Adrenal gland (tissue), 9 donors: ENCODE measurements at regions not wholly inside any gene's neighbourhood (a gene's known extent, or its start where the extent isn't known, plus 50 kb on each side); places are given as distances from the start of the nearest gene placed in this dataset.
A peak's percentile ranks its signal among the peaks of the same experiment; 100 is the strongest.

Experiments
- DNase-seq, 7 donors: peaks; one replicate each; pipeline ENCODE4 v3.0.0-alpha.2; 2019 to 2020
- H3K27ac ChIP-seq, 5 donors: fragments of 200-600 bp; sonication (generic) in 4 of 5; 1 replicate in 3 of 5; 2 replicates in 2 of 5; pipeline versions ENCODE4 v1.5.1 to v1.8.0; 2016 to 2020; ENCODE audit warnings: mild to moderate bottlenecking in 1 of 5
- H3K27me3 ChIP-seq: fragments of 200-600 bp; 2 replicates; pipeline ENCODE4 v1.8.0; 2021
- H3K36me3 ChIP-seq, 2 donors: fragments of 200-600 bp; replicated peaks in 1 of 2; 1 replicate in 1 of 2; 2 replicates in 1 of 2; pipeline versions ENCODE4 v1.5.1 to v1.8.0; 2018 to 2022
- H3K4me1 ChIP-seq, 2 donors: fragments of 200-600 bp; replicated peaks in 1 of 2; 1 replicate in 1 of 2; 2 replicates in 1 of 2; pipeline versions ENCODE4 v1.5.1 to v1.8.0; 2018 to 2021
- H3K4me3 ChIP-seq, 4 donors: fragments of 200-600 bp; sonication (generic) in 3 of 4; one replicate each; pipeline ENCODE4 v1.5.1; 2016 to 2018
- H3K9me3 ChIP-seq, 3 donors: fragments of 200-600 bp; sonication (generic) in 1 of 3; replicated peaks in 1 of 3; 1 replicate in 2 of 3; 2 replicates in 1 of 3; pipeline versions ENCODE4 v1.5.1 to v1.8.0; 2016 to 2021
- POLR2A ChIP-seq, 2 donors: fragments of 450-650 bp; IDR thresholded peaks; one replicate each; pipeline ENCODE4 v1.6.1; 2017; ENCODE audit warnings: antibody characterized with exemption in 2 of 2, mild to moderate bottlenecking in 2 of 2, moderate library complexity in 1 of 2
- WGBS, 4 donors: extraction: QIAGEN DNeasy Blood & Tissue Kit in 2 of 4; methylation state at CpG; one replicate each; pipeline versions ENCODE4 v1.1.5 to v1.1.7; 2013 to 2017; 5-methylcytosine and 5-hydroxymethylcytosine counted together
- intact Hi-C, 2 donors: fragments of 100-400 bp; cut with DNase I; formaldehyde crosslinking; loops; one replicate each; pipeline versions ENCODE4 v1.14.1 to v1.15.0; 2022 to 2023
- TF ChIP-seq, protein P1 (sequence below), 6 experiments: fragments of 450-650 bp in 4 of 6; fragments of 200-600 bp in 2 of 6; sonication (generic) in 1 of 6; IDR thresholded peaks; 1 replicate in 5 of 6; 2 replicates in 1 of 6; pipeline versions ENCODE4 v1.5.1 to v1.8.0; 2016 to 2021; ENCODE audit warnings: antibody characterized with exemption in 6 of 6, mild to moderate bottlenecking in 2 of 6, moderate library complexity in 1 of 6
- donor health status: healthy with polysubstance abuse.
- donor health status: Bipolar disorder and iron deficiency.
- donor health status: DM: yes; HTN: yes; CAD: no.
- donor health status: DM: no; HTN: no; CAD: no.
- donor health status: DM: no; HTN: no; CAD: no.

DNA sequence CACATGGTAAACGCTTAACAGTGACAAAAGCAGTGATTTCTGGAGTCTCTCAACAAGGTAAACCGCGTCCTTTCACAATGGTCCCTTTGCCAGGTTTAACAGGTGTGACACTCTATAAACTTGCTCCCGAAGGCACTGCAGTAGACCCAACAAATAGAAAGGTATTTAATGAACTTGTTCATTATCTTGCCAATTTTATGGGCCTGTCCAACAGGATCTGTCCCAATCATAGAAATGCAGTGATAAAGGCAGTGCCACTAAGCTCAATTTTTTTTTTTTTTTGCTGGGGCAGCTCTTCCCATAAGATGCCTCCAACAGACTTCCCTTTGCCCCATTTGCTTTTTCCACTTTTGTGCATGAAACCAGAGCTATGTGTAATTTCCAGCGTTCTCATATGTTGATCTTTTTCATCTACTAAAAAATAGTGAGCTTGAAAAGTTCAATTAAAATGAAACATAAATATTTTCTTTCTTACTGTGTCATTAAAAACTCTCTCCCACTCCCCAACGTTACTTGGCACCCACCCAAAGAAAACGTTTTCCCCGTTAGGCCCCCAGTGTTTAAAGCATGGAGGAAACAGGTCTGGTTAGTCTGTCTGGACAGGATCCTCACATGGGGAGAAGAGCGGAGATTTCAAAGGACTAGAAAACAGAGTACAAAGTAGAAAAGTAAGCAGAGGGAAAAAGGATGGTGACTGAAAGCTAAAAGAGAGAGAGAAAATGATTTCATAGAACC, 80.9 kb upstream of the SPATA31D4 start:
- Histone ChIP-seq H3K4me1 (peaks cover 0 to under 1% of the 10 kb centered on the region in 2 donors), H3K9me3 (no peaks in the 10 kb centered on the region), H3K27me3 (no peaks in the 10 kb centered on the region), H3K36me3 (no peaks in the 10 kb centered on the region), H3K27ac (no peak overlapping the region), H3K4me3 (no peak overlapping the region)
- intact Hi-C loops: no loop called here
- WGBS, 4 donors: 62 to 68% (median 66%) methylated on average over 9 of the region's 9 CpGs
- no peak for DNase-seq
- TF ChIP-seq, protein P1, sequence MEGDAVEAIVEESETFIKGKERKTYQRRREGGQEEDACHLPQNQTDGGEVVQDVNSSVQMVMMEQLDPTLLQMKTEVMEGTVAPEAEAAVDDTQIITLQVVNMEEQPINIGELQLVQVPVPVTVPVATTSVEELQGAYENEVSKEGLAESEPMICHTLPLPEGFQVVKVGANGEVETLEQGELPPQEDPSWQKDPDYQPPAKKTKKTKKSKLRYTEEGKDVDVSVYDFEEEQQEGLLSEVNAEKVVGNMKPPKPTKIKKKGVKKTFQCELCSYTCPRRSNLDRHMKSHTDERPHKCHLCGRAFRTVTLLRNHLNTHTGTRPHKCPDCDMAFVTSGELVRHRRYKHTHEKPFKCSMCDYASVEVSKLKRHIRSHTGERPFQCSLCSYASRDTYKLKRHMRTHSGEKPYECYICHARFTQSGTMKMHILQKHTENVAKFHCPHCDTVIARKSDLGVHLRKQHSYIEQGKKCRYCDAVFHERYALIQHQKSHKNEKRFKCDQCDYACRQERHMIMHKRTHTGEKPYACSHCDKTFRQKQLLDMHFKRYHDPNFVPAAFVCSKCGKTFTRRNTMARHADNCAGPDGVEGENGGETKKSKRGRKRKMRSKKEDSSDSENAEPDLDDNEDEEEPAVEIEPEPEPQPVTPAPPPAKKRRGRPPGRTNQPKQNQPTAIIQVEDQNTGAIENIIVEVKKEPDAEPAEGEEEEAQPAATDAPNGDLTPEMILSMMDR (IDR thresholded peaks at IDR 0.05): no peak
- TF ChIP-seq POLR2A (IDR thresholded peaks at IDR 0.05): no peak

DNA sequence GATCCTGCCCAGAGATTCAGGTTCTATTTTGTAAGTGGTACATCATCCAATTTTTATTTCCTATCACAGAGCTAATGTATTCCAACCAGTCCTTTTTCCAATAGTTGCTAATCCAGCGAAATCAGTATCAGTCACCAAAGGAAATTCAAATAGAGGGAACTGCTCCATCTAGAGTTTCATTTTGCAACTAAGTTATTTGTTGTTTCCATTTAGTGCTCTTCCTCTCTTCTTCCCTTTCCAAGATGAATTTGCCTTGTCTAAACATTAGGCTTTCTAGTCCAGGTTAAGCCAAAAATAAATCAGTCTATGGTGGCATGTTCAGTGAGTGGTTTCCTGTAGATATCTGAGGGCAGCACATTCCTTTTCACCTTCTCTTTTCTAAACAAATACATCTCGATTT, 79.8 kb upstream of the SPATA31D4 start:
- Histone ChIP-seq H3K4me1 (no peaks in the 10 kb centered on the region), H3K36me3 (no peaks in the 10 kb centered on the region), H3K27me3 (no peaks in the 10 kb centered on the region), H3K27ac (no peak overlapping the region), H3K4me3 (no peak overlapping the region), H3K9me3 (no peaks in the 10 kb centered on the region)
- no peak for DNase-seq
- no peak for TF ChIP-seq POLR2A (IDR thresholded peaks at IDR 0.05)
- TF ChIP-seq, protein P1 (IDR thresholded peaks at IDR 0.05): peak; percentile 30 to 67 (median 58)
- intact Hi-C loops: no loop called here
- 14 to 23% (median 17%) methylated on average over 2 of the region's 2 CpGs for WGBS, 4 donors

DNA sequence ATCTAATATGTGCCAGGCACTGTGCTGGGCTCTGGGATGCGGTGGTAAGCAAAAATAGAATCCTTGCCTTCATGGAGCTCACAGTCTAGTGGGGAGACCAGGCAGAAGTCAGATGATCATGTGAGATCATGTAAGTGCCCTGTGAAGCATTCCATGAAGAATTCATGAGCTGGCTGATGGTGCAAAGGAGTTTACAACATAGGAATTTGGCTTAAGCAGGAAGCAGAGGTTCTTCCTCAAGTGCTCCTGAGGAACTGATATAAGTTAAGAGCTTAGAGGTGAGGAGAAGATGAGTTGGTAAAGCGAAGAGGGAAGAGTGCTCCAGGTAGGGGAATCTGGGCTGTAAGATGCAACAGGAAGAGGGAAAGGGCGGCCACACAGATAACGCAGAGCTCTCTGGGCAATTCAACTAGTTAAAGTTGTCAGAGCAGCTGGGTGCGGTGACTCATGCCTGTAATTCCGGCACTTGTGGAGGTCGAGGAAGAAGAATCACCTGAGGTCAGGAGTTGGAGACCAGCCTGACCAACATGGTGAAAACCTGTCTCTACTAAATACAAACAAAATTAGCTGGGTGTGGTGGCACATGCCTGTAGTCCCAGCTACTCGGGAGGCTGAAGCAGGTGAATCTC, 78.5 kb upstream of the SPATA31D4 start:
- 61 to 82% (median 77%) methylated on average over 8 of the region's 8 CpGs for WGBS, 4 donors
- Histone ChIP-seq H3K27ac (no peak overlapping the region), H3K36me3 (no peaks in the 10 kb centered on the region), H3K27me3 (no peaks in the 10 kb centered on the region), H3K4me3 (no peak overlapping the region), H3K4me1 (no peaks in the 10 kb centered on the region), H3K9me3 (no peaks in the 10 kb centered on the region)
- no peak for DNase-seq
- intact Hi-C loops: loop anchor here in 1 of 2 donors (10.0 kb wide), 1 partner anchor 155 kb away; no protein-coding TSS in a partner anchor
- TF ChIP-seq, protein P1 (IDR thresholded peaks at IDR 0.05): no peak
- TF ChIP-seq POLR2A (IDR thresholded peaks at IDR 0.05): no peak

DNA sequence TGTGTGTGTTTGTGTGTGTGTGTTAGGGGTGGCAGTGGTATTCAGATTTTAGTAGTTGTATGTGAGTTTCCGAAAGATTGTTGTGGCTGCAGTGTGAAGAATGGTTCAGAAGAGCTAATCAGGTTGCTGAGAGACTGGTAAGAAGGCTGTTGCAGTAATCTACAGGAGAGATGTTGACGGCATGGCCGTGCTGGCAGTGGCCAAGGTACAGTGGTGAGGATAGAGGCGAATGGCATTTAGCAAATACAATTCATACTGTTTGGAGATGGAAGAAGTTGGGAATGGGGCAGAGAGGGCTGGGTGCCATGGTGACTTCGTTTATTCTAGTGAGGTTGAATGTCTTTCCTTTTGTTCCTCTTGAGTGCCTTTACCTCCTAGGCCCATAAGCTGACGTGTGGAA, 77.5 kb upstream of the SPATA31D4 start:
- TF ChIP-seq, protein P1 (IDR thresholded peaks at IDR 0.05): no peak
- TF ChIP-seq POLR2A (IDR thresholded peaks at IDR 0.05): no peak
- Histone ChIP-seq H3K4me3 (no peak overlapping the region), H3K27ac (no peak overlapping the region), H3K27me3 (no peaks in the 10 kb centered on the region), H3K4me1 (no peaks in the 10 kb centered on the region), H3K9me3 (no peaks in the 10 kb centered on the region), H3K36me3 (no peaks in the 10 kb centered on the region)
- DNase-seq: no peak
- intact Hi-C loops: loop anchor here in 1 of 2 donors (10.0 kb wide), 1 partner anchor 156 kb away; no protein-coding TSS in a partner anchor
- WGBS, 4 donors: 91 to 96% (median 91%) methylated on average over 6 of the region's 6 CpGs
